MCF 10A (cell line): ENCODE measurements at regions not wholly inside any gene's neighbourhood (a gene's known extent, or its start where the extent isn't known, plus 50 kb on each side); places are given as distances from the start of the nearest gene placed in this dataset.

ENCODE experiments used
- BruUV-seq: library from RNA; stranded (reverse); fragments of 400-500 nt; replicated peaks from 2 replicates; lab custom pipeline; 2021; lab: Mats Ljungman, UMichigan
- CTCF ChIA-PET: fragments of 300-600 bp; sonication (Branson Sonifier 250); formaldehyde crosslinking; extraction: SDS; loops from one replicate; lab custom pipeline; 2021; ENCODE audit warnings: antibody characterized with exemption, inconsistent platforms; lab: Yijun Ruan, JAX
- POLR2A ChIA-PET: fragments of 300-600, 350-650 bp; sonication (Branson Sonifier 250); formaldehyde crosslinking; extraction: SDS; loops from one replicate; lab custom pipeline; 2020; ENCODE audit warnings: antibody characterized with exemption, inconsistent platforms; lab: Yijun Ruan, JAX
- DNase-seq: peaks from one replicate; pipeline ENCODE4 v3.0.0-alpha.2; 2018; ENCODE audit not compliant: unreplicated experiment
- H3K27ac Mint-ChIP-seq: one replicate; pipeline ENCODE4 v1.8.0; 2022; ENCODE audit warnings: mild to moderate bottlenecking, low read depth, mixed read lengths; ENCODE audit not compliant: unreplicated experiment
- H3K27me3 Mint-ChIP-seq: one replicate; pipeline ENCODE4 v1.8.0; 2022; ENCODE audit warnings: mixed read lengths; ENCODE audit not compliant: insufficient read depth, unreplicated experiment
- H3K36me3 Mint-ChIP-seq: one replicate; pipeline ENCODE4 v1.8.0; 2022; ENCODE audit warnings: mild to moderate bottlenecking, moderate library complexity, mixed read lengths; ENCODE audit not compliant: insufficient read depth, unreplicated experiment
- H3K4me1 Mint-ChIP-seq: one replicate; pipeline ENCODE4 v1.8.0; 2022; ENCODE audit warnings: mixed read lengths; ENCODE audit not compliant: insufficient read depth, unreplicated experiment
- H3K4me3 Mint-ChIP-seq: one replicate; pipeline ENCODE4 v1.8.0; 2022; ENCODE audit warnings: mild to moderate bottlenecking, moderate library complexity, mixed read lengths; ENCODE audit not compliant: unreplicated experiment
- H3K9me3 Mint-ChIP-seq: one replicate; pipeline ENCODE4 v1.8.0; 2022; ENCODE audit warnings: mixed read lengths; ENCODE audit not compliant: unreplicated experiment
- CTCF ChIP-seq: fragments of 200-600 bp; IDR thresholded peaks from one replicate; pipeline ENCODE4 v1.8.0; 2022; ENCODE audit warnings: antibody characterized with exemption, mild to moderate bottlenecking; ENCODE audit not compliant: unreplicated experiment
- intact Hi-C: fragments of 100-400 bp; cut with micrococcal nuclease; formaldehyde crosslinking; loops from 2 replicates; pipeline ENCODE4 v1.14.1; 2022

- Mint-ChIP-seq H3K36me3 (no peaks in the 10 kb centered on the region), H3K4me1 (no peaks in the 10 kb centered on the region), H3K9me3 (peaks cover 6% of the 10 kb centered on the region), H3K27me3 (no peaks in the 10 kb centered on the region), H3K27ac (no peak overlapping the region), H3K4me3 (no peak overlapping the region)
- intact Hi-C loops: no loop called here
- DNase-seq: no peak
- BruUV-seq: no TSS peak
- ChIA-PET CTCF (no interaction called here), POLR2A (no interaction called here)
- TF ChIP-seq CTCF: no peak
Measured at GRCh38 chr5:3353561-3353960, 242.1 kb upstream of the IRX1 start.

- POLR2A ChIA-PET: no interaction called here
- no TSS peak for BruUV-seq
- H3K9me3 Mint-ChIP-seq: peaks cover 6% of the 10 kb centered on the region
Measured at GRCh38 chr5:3352711-3353110, 242.9 kb upstream of the IRX1 start.

GRCh38 chr5:3351581-3352442 lies 243.8 kb upstream of the IRX1 start:
- peaks cover 13% of the 10 kb centered on the region for H3K9me3 Mint-ChIP-seq
- no peak overlapping the region for H3K4me3 Mint-ChIP-seq
- POLR2A ChIA-PET: no interaction called here
- DNase-seq: no peak
- intact Hi-C loops: no loop called here
- CTCF ChIA-PET: no interaction called here
- H3K27ac Mint-ChIP-seq: no peak overlapping the region
- H3K27me3 Mint-ChIP-seq: no peaks in the 10 kb centered on the region
- TF ChIP-seq CTCF: no peak
- no peaks in the 10 kb centered on the region for H3K36me3 Mint-ChIP-seq
- no peaks in the 10 kb centered on the region for H3K4me1 Mint-ChIP-seq
- BruUV-seq: no TSS peak

More at GRCh38 chr5:3352711-3353110, 242.9 kb upstream of the IRX1 start:
- no peak for TF ChIP-seq CTCF
- no peaks in the 10 kb centered on the region for H3K4me1 Mint-ChIP-seq
- DNase-seq: no peak
- intact Hi-C loops: no loop called here
- no peak overlapping the region for H3K4me3 Mint-ChIP-seq
- CTCF ChIA-PET: interaction anchor here (0.6 to 0.8 kb wide), 3 partner anchors 352 to 853 kb away, joined by 3 read pairs; no protein-coding TSS in a partner anchor
- no peak overlapping the region for H3K27ac Mint-ChIP-seq
- H3K36me3 Mint-ChIP-seq: no peaks in the 10 kb centered on the region
- no peaks in the 10 kb centered on the region for H3K27me3 Mint-ChIP-seq

- CTCF ChIA-PET: no interaction called here
- Mint-ChIP-seq H3K4me3 (no peak overlapping the region), H3K9me3 (peaks cover 13% of the 10 kb centered on the region), H3K27me3 (no peaks in the 10 kb centered on the region), H3K27ac (no peak overlapping the region), H3K4me1 (no peaks in the 10 kb centered on the region), H3K36me3 (no peaks in the 10 kb centered on the region)
- no peak for TF ChIP-seq CTCF
- POLR2A ChIA-PET: no interaction called here
- BruUV-seq: no TSS peak
- intact Hi-C loops: no loop called here
- no peak for DNase-seq
Measured at GRCh38 chr5:3350781-3351180, 244.9 kb upstream of the IRX1 start.
